ENCODE measurements at regions not wholly inside any gene's neighbourhood (a gene's known extent, or its start where the extent isn't known, plus 50 kb on each side); places are given as distances from the start of the nearest gene placed in this dataset.

- no peak overlapping the region for H3K27ac ChIP-seq (ENCODE audit: low read length)
- no peaks in the 10 kb centered on the region for H3K9me2 ChIP-seq (ENCODE audit: insufficient read depth, low read length)
- no peaks in the 10 kb centered on the region for H3K27me3 ChIP-seq (ENCODE audit: insufficient read depth, low read depth, low read length)
- no peak overlapping the region for H3K4me3 ChIP-seq (ENCODE audit: low read length)
- H3K4me2 ChIP-seq (ENCODE audit: low read length): no peak overlapping the region
- no peaks in the 10 kb centered on the region for H3K9me3 ChIP-seq (ENCODE audit: low read length)
- no peaks in the 10 kb centered on the region for H3F3A ChIP-seq (ENCODE audit: insufficient read depth, low read length, poor library complexity, severe bottlenecking)
- no peaks in the 10 kb centered on the region for H3K36me3 ChIP-seq (ENCODE audit: insufficient read depth, low read length)
- no peak overlapping the region for H2AFZ ChIP-seq (ENCODE audit: low read depth, low read length)
- no peaks in the 10 kb centered on the region for H4K20me1 ChIP-seq (ENCODE audit: insufficient read depth)
- no peaks in the 10 kb centered on the region for H3K79me2 ChIP-seq (replicated peaks; ENCODE audit: insufficient read depth, low read length)
- no peak overlapping the region for H3K9ac ChIP-seq (ENCODE audit: low read length)
- no peak for TF ChIP-seq MXI1 (conservative IDR thresholded peaks at IDR 0.05; ENCODE audit: poor library complexity, severe bottlenecking)
- TF ChIP-seq EP300 (conservative IDR thresholded peaks at IDR 0.05; ENCODE audit: poor library complexity, severe bottlenecking): no peak
- TF ChIP-seq EZH2 (IDR thresholded peaks at IDR 0.05; ENCODE audit: borderline replicate concordance, insufficient read depth, low read length, poor library complexity, severe bottlenecking): no peak
- TF ChIP-seq SMC3 (conservative IDR thresholded peaks at IDR 0.05; ENCODE audit: poor library complexity): no peak
- no peak for TF ChIP-seq REST (IDR thresholded peaks at IDR 0.05; ENCODE audit: borderline replicate concordance)
- no peak for TF ChIP-seq CTCF (IDR thresholded peaks at IDR 0.05; ENCODE audit: poor library complexity, severe bottlenecking)
- TF ChIP-seq POLR2AphosphoS5 (IDR thresholded peaks at IDR 0.05): no peak
- no peak for TF ChIP-seq RAD21 (conservative IDR thresholded peaks at IDR 0.05)
- TF ChIP-seq TAF1 (IDR thresholded peaks at IDR 0.05; ENCODE audit: low read depth): no peak
These were observed 114.4 kb upstream of the PARP11 start for GRCh38 chr12:3987571-3987970.

- H3F3A ChIP-seq (ENCODE audit: insufficient read depth, low read length, poor library complexity, severe bottlenecking): no peaks in the 10 kb centered on the region
- no peaks in the 10 kb centered on the region for H4K20me1 ChIP-seq (ENCODE audit: insufficient read depth)
- no peak overlapping the region for H3K9ac ChIP-seq (ENCODE audit: low read length)
- TF ChIP-seq TAF1 (IDR thresholded peaks at IDR 0.05; ENCODE audit: low read depth): no peak
- no peak for TF ChIP-seq CTCF (IDR thresholded peaks at IDR 0.05; ENCODE audit: poor library complexity, severe bottlenecking)
- TF ChIP-seq RAD21 (conservative IDR thresholded peaks at IDR 0.05): no peak
- no peak for TF ChIP-seq POLR2AphosphoS5 (IDR thresholded peaks at IDR 0.05)
- TF ChIP-seq REST (IDR thresholded peaks at IDR 0.05; ENCODE audit: borderline replicate concordance): no peak
- no peak for TF ChIP-seq EP300 (conservative IDR thresholded peaks at IDR 0.05; ENCODE audit: poor library complexity, severe bottlenecking)
- no peak for TF ChIP-seq EZH2 (IDR thresholded peaks at IDR 0.05; ENCODE audit: borderline replicate concordance, insufficient read depth, low read length, poor library complexity, severe bottlenecking)
- TF ChIP-seq MXI1 (conservative IDR thresholded peaks at IDR 0.05; ENCODE audit: poor library complexity, severe bottlenecking): no peak
- no peak for TF ChIP-seq SMC3 (conservative IDR thresholded peaks at IDR 0.05; ENCODE audit: poor library complexity)
- no peaks in the 10 kb centered on the region for H3K9me2 ChIP-seq (ENCODE audit: insufficient read depth, low read length)
- no peak overlapping the region for H3K4me3 ChIP-seq (ENCODE audit: low read length)
- H3K27me3 ChIP-seq (ENCODE audit: insufficient read depth, low read depth, low read length): no peaks in the 10 kb centered on the region
- H3K4me2 ChIP-seq (ENCODE audit: low read length): no peak overlapping the region
- H2AFZ ChIP-seq (ENCODE audit: low read depth, low read length): no peak overlapping the region
- no peak overlapping the region for H3K27ac ChIP-seq (ENCODE audit: low read length)
- no peaks in the 10 kb centered on the region for H3K79me2 ChIP-seq (replicated peaks; ENCODE audit: insufficient read depth, low read length)
- no peaks in the 10 kb centered on the region for H3K9me3 ChIP-seq (ENCODE audit: low read length)
- no peaks in the 10 kb centered on the region for H3K36me3 ChIP-seq (ENCODE audit: insufficient read depth, low read length)
These were observed 107.5 kb upstream of the PARP11 start for GRCh38 chr12:3980504-3981272.
